GM12874 (cell line): ENCODE measurements at regions not wholly inside any gene's neighbourhood (a gene's known extent, or its start where the extent isn't known, plus 50 kb on each side); places are given as distances from the start of the nearest gene placed in this dataset.

ENCODE experiments used
- TF ChIP-seq, protein P1 (sequence below): IDR thresholded peaks from 2 replicates; pipeline ENCODE4 v1.5.1; 2011; ENCODE audit warnings: low read depth, mild to moderate bottlenecking, control low read depth, low read length, moderate library complexity; ENCODE audit not compliant: insufficient read depth

- TF ChIP-seq, protein P1, sequence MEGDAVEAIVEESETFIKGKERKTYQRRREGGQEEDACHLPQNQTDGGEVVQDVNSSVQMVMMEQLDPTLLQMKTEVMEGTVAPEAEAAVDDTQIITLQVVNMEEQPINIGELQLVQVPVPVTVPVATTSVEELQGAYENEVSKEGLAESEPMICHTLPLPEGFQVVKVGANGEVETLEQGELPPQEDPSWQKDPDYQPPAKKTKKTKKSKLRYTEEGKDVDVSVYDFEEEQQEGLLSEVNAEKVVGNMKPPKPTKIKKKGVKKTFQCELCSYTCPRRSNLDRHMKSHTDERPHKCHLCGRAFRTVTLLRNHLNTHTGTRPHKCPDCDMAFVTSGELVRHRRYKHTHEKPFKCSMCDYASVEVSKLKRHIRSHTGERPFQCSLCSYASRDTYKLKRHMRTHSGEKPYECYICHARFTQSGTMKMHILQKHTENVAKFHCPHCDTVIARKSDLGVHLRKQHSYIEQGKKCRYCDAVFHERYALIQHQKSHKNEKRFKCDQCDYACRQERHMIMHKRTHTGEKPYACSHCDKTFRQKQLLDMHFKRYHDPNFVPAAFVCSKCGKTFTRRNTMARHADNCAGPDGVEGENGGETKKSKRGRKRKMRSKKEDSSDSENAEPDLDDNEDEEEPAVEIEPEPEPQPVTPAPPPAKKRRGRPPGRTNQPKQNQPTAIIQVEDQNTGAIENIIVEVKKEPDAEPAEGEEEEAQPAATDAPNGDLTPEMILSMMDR, result no peak
Measured at GRCh38 chr6:74096329-74096728, 400.3 kb downstream of the CD109 start.

GRCh38 chr6:74093361-74093760, 397.4 kb downstream of the CD109 start:
- TF ChIP-seq, protein P1, result no peak

DNA sequence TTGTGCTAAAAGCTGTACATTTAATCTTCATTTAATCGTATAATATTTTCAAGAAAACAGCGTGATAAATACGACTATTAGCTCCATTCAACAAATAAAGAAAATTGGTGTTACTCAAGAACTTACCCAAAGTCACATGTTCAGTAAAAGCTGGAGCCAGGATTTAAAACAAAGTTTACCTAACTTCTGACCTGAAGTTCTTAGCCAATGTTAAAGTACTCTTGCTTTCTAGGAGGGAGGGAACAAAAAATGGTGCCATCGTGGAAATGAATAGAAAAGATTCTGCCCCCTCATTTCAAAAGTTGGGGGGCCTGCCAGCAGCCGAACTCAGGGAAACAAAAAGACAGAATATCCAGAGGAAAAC, 395.8 kb downstream of the CD109 start:
- TF ChIP-seq, protein P1, result no peak

DNA sequence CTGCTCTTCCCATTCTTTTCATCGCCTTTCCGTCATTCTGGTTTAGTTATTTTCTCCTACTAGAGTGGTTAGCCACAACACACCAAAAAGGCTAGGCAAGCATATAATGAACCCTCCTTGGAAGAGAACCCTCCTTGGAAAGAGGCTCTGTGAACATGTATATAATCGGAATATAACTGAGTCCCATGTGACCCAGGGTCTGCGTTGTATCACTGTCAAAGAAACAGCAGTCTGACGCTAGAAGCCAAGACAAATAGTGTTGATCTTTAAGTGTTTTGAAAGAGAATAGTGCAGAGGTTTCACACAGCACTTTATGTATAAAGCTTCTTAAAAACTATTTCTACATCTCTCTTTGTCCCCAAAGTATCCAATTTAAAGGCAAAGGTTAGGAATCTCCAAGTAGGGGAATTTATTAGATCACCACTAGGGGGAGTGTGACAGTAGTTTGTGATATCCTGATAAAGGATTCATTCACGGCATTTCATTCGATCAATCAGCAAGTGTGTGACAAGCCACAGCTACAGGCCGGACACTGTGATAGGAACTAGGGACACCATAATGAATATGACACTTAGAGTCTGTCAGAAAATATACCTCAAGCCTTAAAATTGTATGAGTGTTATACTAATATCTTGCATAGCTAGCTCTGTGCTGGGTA, 395.3 kb downstream of the CD109 start:
- TF ChIP-seq, protein P1, result peak; percentile 59

GRCh38 chr6:74087899-74088298, 391.9 kb downstream of the CD109 start:
- TF ChIP-seq, protein P1, result no peak

GRCh38 chr6:74075896-74076295, 379.9 kb downstream of the CD109 start:
- TF ChIP-seq, protein P1, result no peak

GRCh38 chr6:74075323-74075722, 379.3 kb downstream of the CD109 start:
- TF ChIP-seq, protein P1, result no peak
